ENCODE measurements at regions not wholly inside any gene's neighbourhood (a gene's known extent, or its start where the extent isn't known, plus 50 kb on each side); places are given as distances from the start of the nearest gene placed in this dataset.

DNA sequence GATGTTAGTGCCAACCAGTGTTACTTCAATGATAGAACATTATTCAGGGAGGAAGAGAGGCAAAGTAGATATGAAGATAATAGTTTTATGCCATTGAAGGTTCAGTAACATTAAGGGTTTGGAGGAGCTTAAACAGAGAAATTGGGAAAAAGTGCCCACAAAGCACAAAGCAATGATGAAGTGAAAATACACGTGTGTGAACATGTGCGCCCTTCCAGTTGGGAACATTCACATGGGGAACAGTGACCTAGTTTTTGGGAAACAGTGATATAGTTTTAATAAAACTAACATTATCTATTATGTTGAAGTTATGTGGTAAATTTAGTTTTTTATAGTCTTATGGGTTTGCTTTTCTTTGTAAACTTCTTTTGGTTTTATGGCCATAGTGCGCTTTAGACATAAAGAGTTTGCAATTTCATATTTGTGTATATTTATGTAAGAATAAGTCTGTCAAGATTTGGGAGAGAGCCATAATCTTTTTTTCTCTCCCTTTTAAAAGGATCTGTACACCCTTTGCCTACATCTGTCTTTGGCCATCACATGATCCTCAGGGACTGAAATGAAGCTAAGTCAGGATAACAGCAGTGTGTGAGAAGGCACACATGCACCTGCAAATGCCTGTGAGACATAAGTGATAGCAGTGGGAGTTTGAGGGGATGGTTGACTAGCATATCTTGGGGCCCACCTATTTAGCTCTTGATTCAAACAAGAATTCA, 450.3 kb upstream of the THRB start:
- Histone ChIP-seq H3K4me1 (replicated peaks in 1 of 4; ENCODE audit: control insufficient read depth in 3 of 4, insufficient read depth in 4 of 4, low read length in 3 of 4) (no peaks in the 10 kb centered on the region), H3K4me2 (ENCODE audit: insufficient read depth in 1 of 2, low read depth in 2 of 2, low read length in 2 of 2) (no peak overlapping the region), H2BK20ac (ENCODE audit: low read length) (no peak overlapping the region), H3K36me3 (ENCODE audit: control insufficient read depth in 2 of 4, insufficient read depth in 4 of 4, low read length in 3 of 4) (no peaks in the 10 kb centered on the region), H3K9ac (replicated peaks in 1 of 4; ENCODE audit: extremely low read depth in 1 of 4, low read depth in 3 of 4, low read length in 3 of 4) (no peak overlapping the region), H3K4me3 (ENCODE audit: extremely low read depth in 1 of 4, insufficient read depth in 2 of 4, low read depth in 3 of 4, low read length in 4 of 4) (no peak overlapping the region), H3K9me3 (ENCODE audit: insufficient read depth in 2 of 2, low read depth in 1 of 2, low read length in 1 of 2) (no peaks in the 10 kb centered on the region), H3K18ac (ENCODE audit: extremely low read depth, low read length) (no peak overlapping the region), H2BK12ac (ENCODE audit: low read depth, low read length) (no peak overlapping the region), H3K14ac (ENCODE audit: insufficient read length) (no peak overlapping the region), H3K27me3 (replicated peaks in 1 of 4; ENCODE audit: control insufficient read depth in 3 of 4, extremely low read depth in 1 of 4, insufficient read depth in 3 of 4, low read length in 3 of 4) (peaks cover 9 to 21% (median 14%) of the 10 kb centered on the region in 4 experiments; a peak in 6 of 7 replicates), H3K27ac (ENCODE audit: low read depth, low read length) (no peak overlapping the region), H3K79me1 (ENCODE audit: low read depth, low read length) (no peaks in the 10 kb centered on the region), H3K23me2 (ENCODE audit: low read depth, low read length) (no peaks in the 10 kb centered on the region), H3K79me2 (ENCODE audit: control insufficient read depth in 1 of 2, insufficient read depth in 2 of 2, low read length in 2 of 2) (no peaks in the 10 kb centered on the region), H3K56ac (replicated peaks; ENCODE audit: insufficient read length, low read depth, low read length) (no peak overlapping the region), H2AK5ac (ENCODE audit: low read depth, low read length) (no peak overlapping the region), H2BK15ac (ENCODE audit: low read length) (no peak overlapping the region), H4K20me1 (replicated peaks in 1 of 2; ENCODE audit: control insufficient read depth in 1 of 2, insufficient read depth in 2 of 2, low read length in 2 of 2) (peaks cover 0 to 2% of the 10 kb centered on the region in 2 experiments), H4K91ac (replicated peaks; ENCODE audit: insufficient read length, low read length) (no peak overlapping the region), H3K4ac (replicated peaks; ENCODE audit: insufficient read length, low read depth, low read length) (no peak overlapping the region), H2BK120ac (replicated peaks; ENCODE audit: low read depth, low read length) (no peak overlapping the region), H2AFZ (ENCODE audit: low read length) (no peak overlapping the region), H2BK5ac (ENCODE audit: low read depth, low read length) (no peak overlapping the region), H4K5ac (ENCODE audit: insufficient read length, low read depth, low read length) (no peak overlapping the region), H3K23ac (ENCODE audit: insufficient read length) (no peak overlapping the region), H4K8ac (ENCODE audit: extremely low read depth, insufficient read depth, low read length) (no peak overlapping the region)
- no peak for DNase-seq (ENCODE audit: low read depth in 1 of 2, low spot score in 2 of 2)
- no peak for TF ChIP-seq SIRT6 (IDR thresholded peaks at IDR 0.05; ENCODE audit: low read length)
- TF ChIP-seq CEBPB (IDR thresholded peaks at IDR 0.05; ENCODE audit: low read depth, low read length), result no peak
- TF ChIP-seq SAP30 (IDR thresholded peaks at IDR 0.05; ENCODE audit: insufficient read depth, insufficient replicate concordance, low read length), result no peak
- TF ChIP-seq NRF1 (IDR thresholded peaks at IDR 0.05; ENCODE audit: low read depth, low read length), result no peak
- TF ChIP-seq TCF12 (IDR thresholded peaks at IDR 0.05; ENCODE audit: low read depth, low read length), result no peak
- no peak for TF ChIP-seq JUND (IDR thresholded peaks at IDR 0.05; ENCODE audit: low read length)
- no peak for TF ChIP-seq JUN (IDR thresholded peaks at IDR 0.05; ENCODE audit: low read depth, low read length)
- CTCF ChIA-PET (ENCODE audit: partially characterized antibody), result interaction anchor here (0.6 kb wide), 1 partner anchor 168 kb away, joined by 3 read pairs; no protein-coding TSS in a partner anchor
- 94% methylated on average over 3 of the region's 3 CpGs; no CpG with 5 or more reads in 1 of the 2 experiments for WGBS, 2 experiments (ENCODE audit: extremely low coverage in 1 of 2, insufficient coverage in 1 of 2, insufficient read length in 1 of 2, insufficient replicate concordance in 2 of 2, low coverage in 1 of 2, low lambda C conversion rate in 2 of 2, missing lambda C conversion rate in 1 of 2)
- POLR2A ChIA-PET (ENCODE audit: partially characterized antibody), result no interaction called here
- no peak for FAIRE-seq

All from H1 (cell line).